Right ventricle myocardium superior (tissue), 1 donor: ENCODE measurements at regions not wholly inside any gene's neighbourhood (a gene's known extent, or its start where the extent isn't known, plus 50 kb on each side); places are given as distances from the start of the nearest gene placed in this dataset.
"Not testable (repeated sequence)": the region's sequence is repeated elsewhere in the genome, so short reads cannot be mapped to it uniquely, and the experiment has no call there.

Experiments
- ATAC-seq: fragments of 200-7000 bp; cut with Tn5 transposase; one replicate; pipeline ENCODE4 v1.9.1; 2020; ENCODE audit warnings: mild to moderate bottlenecking; ENCODE audit not compliant: poor library complexity
- DNase-seq: peaks from one replicate; pipeline ENCODE4 v3.0.0-alpha.2; 2020
- intact Hi-C: fragments of 100-400 bp; cut with DNase I; formaldehyde crosslinking; loops from one replicate; pipeline ENCODE4 v1.11.2; 2022
- donor health status: DM: no; HTN: yes; CAD: no; lungs with severe emphysema.

- DNase-seq (no peak), ATAC-seq (no peak)
- intact Hi-C loops: no loop called here
Measured at GRCh38 chr4:64882311-64883086, 473.2 kb upstream of the TECRL start.

DNA sequence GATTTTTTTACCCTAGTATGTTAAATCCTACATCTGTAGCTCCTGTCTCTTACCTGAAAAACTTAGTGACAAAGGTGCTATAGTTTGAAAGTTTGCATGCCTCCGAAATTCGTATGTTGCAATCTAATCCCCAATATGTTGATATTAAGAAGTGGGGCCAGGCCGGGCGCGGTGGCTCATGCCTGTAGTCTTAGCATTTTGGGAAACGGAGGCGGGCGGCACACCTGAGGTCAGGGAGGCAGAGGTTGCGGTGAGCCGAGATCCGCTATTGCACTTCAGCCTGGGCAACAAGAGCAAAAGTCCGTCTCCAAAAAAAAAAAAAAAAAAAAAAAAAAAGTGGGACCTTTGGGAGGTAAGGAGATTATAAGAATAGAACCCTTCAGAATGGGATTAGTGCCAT, 471.3 kb upstream of the TECRL start:
- ATAC-seq: no peak
- no peak for DNase-seq
- intact Hi-C loops: no loop called here

DNA sequence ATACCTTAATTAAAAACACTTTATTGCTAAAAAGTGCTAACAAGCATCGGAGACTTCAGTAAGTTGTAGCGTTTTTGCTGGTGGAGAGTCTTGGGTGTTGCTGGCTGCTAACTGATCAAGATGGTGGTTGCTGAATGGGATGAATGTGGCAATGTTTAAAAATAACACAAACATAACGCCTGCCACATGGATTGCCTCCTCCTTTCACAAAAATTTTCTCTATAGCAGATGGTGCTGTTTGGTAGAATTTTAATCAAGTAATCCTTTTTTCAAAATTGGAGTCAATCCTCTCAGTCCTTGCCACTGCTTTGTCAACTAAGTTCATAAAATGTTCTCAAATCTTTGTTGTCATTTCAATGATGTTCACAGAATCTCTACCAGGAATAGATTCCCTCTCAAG, 466.8 kb upstream of the TECRL start:
- intact Hi-C loops: no loop called here
- DNase-seq: no peak
- no peak for ATAC-seq

GRCh38 chr4:64870558-64870957, 461.3 kb upstream of the TECRL start:
- intact Hi-C loops: no loop called here
- no peak for ATAC-seq
- DNase-seq: no peak

- DNase-seq (no peak), ATAC-seq (no peak)
- intact Hi-C loops: no loop called here
Measured at GRCh38 chr4:64857815-64858214, 448.6 kb upstream of the TECRL start.

- DNase-seq (no peak), ATAC-seq (no peak)
Measured at GRCh38 chr4:64857198-64857597, 447.9 kb upstream of the TECRL start.

GRCh38 chr4:64846417-64846816, 437.2 kb upstream of the TECRL start:
- intact Hi-C loops: no loop called here
- ATAC-seq (no peak), DNase-seq (no peak)

More at GRCh38 chr4:64857198-64857597, 447.9 kb upstream of the TECRL start:
- intact Hi-C loops: no loop called here

GRCh38 chr4:64829749-64830148, 420.5 kb upstream of the TECRL start:
- no peak for DNase-seq
- intact Hi-C loops: no loop called here
- ATAC-seq: no peak

DNA sequence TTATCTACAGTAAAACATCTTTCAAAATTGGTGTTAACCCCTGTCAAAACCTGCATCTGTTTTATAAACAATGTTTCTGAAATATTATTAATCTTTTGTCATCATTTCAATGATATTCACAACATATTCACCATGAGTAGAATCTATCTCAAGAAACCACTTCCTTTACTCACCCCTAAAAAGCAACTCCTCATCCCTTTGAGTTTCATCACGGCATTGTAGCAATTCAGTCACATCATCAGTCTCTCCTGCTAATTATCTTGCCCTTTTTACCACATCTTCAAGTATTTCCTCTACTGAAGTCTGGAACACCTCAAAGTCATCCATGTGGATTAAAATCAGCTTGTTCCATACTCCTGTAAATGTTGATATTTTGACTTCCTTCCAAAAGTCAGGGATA, 415.3 kb upstream of the TECRL start:
- ATAC-seq (no peak), DNase-seq (no peak)
- intact Hi-C loops: no loop called here

DNA sequence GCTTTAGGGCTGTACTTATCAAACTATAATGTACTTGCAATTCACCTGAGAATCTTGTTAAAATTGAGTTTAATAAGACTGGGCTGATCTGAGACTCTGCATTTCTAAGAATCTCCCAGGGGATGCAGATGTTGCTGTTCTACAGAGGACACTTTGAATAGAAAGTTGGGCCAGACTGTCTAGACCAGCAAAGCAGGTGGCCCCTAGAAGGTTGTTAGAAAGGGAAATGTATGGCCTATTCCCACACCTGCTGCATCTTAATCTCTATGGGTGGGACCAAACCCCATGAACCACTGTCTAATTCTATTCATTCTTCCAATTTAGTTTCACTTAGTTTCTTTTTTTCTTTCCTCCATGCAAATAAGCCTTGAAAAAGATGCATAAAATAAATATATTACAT, 413.2 kb upstream of the TECRL start:
- no peak for DNase-seq
- no peak for ATAC-seq
- intact Hi-C loops: no loop called here

DNA sequence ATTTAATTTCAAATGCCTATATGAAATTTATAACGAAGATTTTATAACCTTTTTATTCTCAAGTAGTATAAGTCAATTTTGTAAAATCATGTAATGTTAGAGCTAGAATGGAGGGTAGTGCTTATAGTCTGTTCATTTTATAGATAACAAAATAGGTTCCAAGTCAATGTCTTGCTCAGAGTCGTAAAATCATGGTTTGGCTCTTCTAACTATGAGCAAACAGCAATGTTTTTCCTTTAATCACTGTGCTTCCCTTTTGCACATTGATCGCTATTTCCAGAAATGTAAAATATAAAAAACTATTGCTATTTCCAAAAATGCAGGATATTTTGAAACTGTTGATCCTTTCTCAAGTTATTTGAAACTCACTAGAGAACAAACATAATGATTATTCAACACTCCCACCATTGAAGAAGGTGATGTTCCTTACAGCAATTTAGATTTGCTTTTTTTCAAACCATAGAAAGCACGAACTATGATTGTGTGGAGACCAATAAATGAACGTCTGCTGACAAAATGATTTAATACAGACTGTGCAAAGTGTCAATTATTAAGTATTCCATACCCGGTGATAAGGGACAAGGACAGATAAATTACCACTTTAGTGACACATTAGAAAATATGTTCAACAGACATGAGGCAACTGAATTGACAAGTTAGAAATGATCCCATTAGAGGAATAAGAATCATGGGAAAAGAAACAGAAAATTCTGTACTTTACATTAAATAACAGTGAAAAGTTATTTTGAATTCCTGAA, 412.1 kb upstream of the TECRL start:
- no peak for DNase-seq
- ATAC-seq: no peak
- intact Hi-C loops: no loop called here

DNA sequence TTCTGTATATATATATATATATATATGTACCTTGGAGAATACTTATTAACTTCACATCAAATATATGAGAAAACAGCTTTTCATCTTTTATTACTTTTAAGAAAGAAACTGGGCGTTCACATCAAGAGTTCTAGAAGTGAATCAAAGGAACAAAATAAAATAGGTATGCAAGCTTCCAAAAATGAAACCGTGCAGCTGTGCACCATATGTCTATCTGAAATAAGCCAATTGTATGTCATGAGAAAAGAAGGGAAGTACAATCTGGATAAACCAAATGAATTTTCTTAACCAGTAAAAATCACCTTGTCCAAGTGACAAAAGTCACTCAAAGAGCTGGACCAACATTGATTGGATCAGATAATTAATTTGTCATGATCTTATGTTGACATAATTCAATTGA, 405.4 kb upstream of the TECRL start:
- intact Hi-C loops: no loop called here
- DNase-seq (no peak), ATAC-seq (no peak)

DNA sequence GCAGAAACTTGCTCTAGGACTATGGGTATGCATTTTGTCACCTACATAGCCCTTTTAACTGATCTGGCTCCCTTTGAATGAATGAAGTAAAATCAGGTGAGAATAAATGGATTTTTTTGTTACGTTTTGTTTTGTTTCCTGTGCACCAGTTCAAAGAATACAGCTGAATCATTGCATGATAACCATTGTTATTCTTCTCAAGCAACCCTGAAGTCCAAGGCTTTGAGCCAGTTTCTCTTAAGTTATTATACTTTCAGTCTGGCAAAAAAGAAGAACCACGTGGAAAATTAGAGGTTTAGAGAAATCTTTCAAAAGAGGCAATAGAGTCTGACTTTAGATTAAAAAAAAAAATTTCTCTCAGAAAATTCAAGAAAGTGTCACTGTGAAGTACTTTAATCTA, 398.6 kb upstream of the TECRL start:
- DNase-seq: no peak
- ATAC-seq: no peak
- intact Hi-C loops: no loop called here

GRCh38 chr4:64799751-64800150, 390.5 kb upstream of the TECRL start:
- DNase-seq: no peak
- no peak for ATAC-seq
- intact Hi-C loops: no loop called here

GRCh38 chr4:64798828-64799227, 389.6 kb upstream of the TECRL start:
- ATAC-seq, intact Hi-C loops, DNase-seq: not testable (repeated sequence)

GRCh38 chr4:64796581-64796980, 387.3 kb upstream of the TECRL start:
- intact Hi-C loops: no loop called here
- ATAC-seq: no peak
- no peak for DNase-seq

- DNase-seq (no peak), ATAC-seq (no peak)
- intact Hi-C loops: no loop called here
Measured at GRCh38 chr4:64784125-64784524, 374.9 kb upstream of the TECRL start.

- no peak for ATAC-seq
- no peak for DNase-seq
- intact Hi-C loops: no loop called here
Measured at GRCh38 chr4:64781737-64782326, 372.6 kb upstream of the TECRL start.

DNA sequence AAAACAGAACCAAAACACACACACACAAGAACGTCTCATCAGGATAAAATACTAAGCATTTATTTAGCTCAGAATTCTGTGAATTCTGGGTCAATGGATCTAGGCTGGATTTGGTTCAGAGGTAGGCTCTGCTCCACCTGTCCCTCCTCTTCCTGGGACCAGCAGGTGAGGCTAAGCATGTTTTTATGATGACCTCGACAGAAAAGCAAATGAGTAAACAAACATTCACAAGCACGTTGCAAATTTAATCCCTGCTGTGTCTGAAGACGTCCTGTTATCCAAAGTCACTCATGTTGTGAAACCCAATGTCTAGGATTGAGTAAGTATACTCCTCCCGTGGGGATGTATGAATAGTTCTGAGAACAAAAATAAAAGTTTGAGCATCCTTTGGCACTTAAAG, 371.4 kb upstream of the TECRL start:
- DNase-seq (no peak), ATAC-seq (no peak)
- intact Hi-C loops: no loop called here

- ATAC-seq (no peak), DNase-seq (no peak)
- intact Hi-C loops: no loop called here
Measured at GRCh38 chr4:64777286-64777685, 368.0 kb upstream of the TECRL start.
